ENCODE measurements at regions not wholly inside any gene's neighbourhood (a gene's known extent, or its start where the extent isn't known, plus 50 kb on each side); places are given as distances from the start of the nearest gene placed in this dataset.

GRCh38 chr3:137205394-137206045 is 247.7 kb downstream of the IL20RB start:
- DNase-seq, result no peak

- DNase-seq, result no peak
Observed at GRCh38 chr3:137207616-137208015, 249.8 kb downstream of the IL20RB start.

GRCh38 chr3:137217733-137218132 is 259.9 kb downstream of the IL20RB start:
- no peak for DNase-seq

GRCh38 chr3:137219801-137220445 is 262.1 kb downstream of the IL20RB start:
- no peak for DNase-seq

- no peak for DNase-seq
Observed at GRCh38 chr3:137222736-137223225, 265.0 kb downstream of the IL20RB start.

- DNase-seq, result no peak
Observed at GRCh38 chr3:137224464-137224863, 266.7 kb downstream of the IL20RB start.

GRCh38 chr3:137242836-137243400 is 285.1 kb downstream of the IL20RB start:
- DNase-seq, result no peak

GRCh38 chr3:137246491-137246890 is 288.7 kb downstream of the IL20RB start:
- no peak for DNase-seq

- DNase-seq, result no peak
Observed at GRCh38 chr3:137249311-137249940, 291.6 kb downstream of the IL20RB start.

- DNase-seq, result no peak
Observed at GRCh38 chr3:137259089-137259488, 301.3 kb downstream of the IL20RB start.

GRCh38 chr3:137259701-137260100 is 301.9 kb downstream of the IL20RB start:
- no peak for DNase-seq

- DNase-seq, result no peak
Observed at GRCh38 chr3:137264071-137264820, 306.5 kb downstream of the IL20RB start.

- no peak for DNase-seq
Observed at GRCh38 chr3:137264843-137265330, 307.1 kb downstream of the IL20RB start.

- no peak for DNase-seq
Observed at GRCh38 chr3:137282871-137283270, 325.1 kb downstream of the IL20RB start.

GRCh38 chr3:137285924-137286323 is 328.1 kb downstream of the IL20RB start:
- DNase-seq, result no peak

- DNase-seq, result no peak
Observed at GRCh38 chr3:137293086-137293485, 335.3 kb downstream of the IL20RB start.

GRCh38 chr3:137294139-137294538 is 336.4 kb downstream of the IL20RB start:
- no peak for DNase-seq

- DNase-seq, result no peak
Observed at GRCh38 chr3:137294839-137295238, 337.1 kb downstream of the IL20RB start.

- DNase-seq, result no peak
Observed at GRCh38 chr3:137295336-137295735, 337.6 kb downstream of the IL20RB start.

GRCh38 chr3:137296116-137296515 is 338.3 kb downstream of the IL20RB start:
- DNase-seq, result no peak

- DNase-seq, result no peak
Observed at GRCh38 chr3:137297770-137298169, 340.0 kb downstream of the IL20RB start.

- no peak for DNase-seq
Observed at GRCh38 chr3:137300703-137301102, 342.9 kb downstream of the IL20RB start.
